ENCODE measurements at regions not wholly inside any gene's neighbourhood (a gene's known extent, or its start where the extent isn't known, plus 50 kb on each side); places are given as distances from the start of the nearest gene placed in this dataset.

GRCh38 chr3:18112674-18113375 is 312.3 kb downstream of the SATB1 start:
- no peaks in the 10 kb centered on the region for H3K9me3 ChIP-seq (ENCODE audit: control insufficient read depth, low read length)
- WGBS, 2 experiments = 69 to 75% methylated on average over 4 to 5 of the region's 5 CpGs
- no peaks in the 10 kb centered on the region for H3K4me1 ChIP-seq (ENCODE audit: control insufficient read depth, insufficient read depth, low read length)
- no peak overlapping the region for H3K4me3 ChIP-seq (ENCODE audit: insufficient read depth, low read depth, low read length)
- no peak overlapping the region for H3K27ac ChIP-seq (ENCODE audit: insufficient read depth, low read depth, low read length, poor library complexity, severe bottlenecking)
- no peaks in the 10 kb centered on the region for H3K27me3 ChIP-seq (ENCODE audit: control insufficient read depth, insufficient read depth, low read length, poor library complexity, severe bottlenecking)
- no peaks in the 10 kb centered on the region for H3K36me3 ChIP-seq (ENCODE audit: control insufficient read depth, insufficient read depth, low read length)

GRCh38 chr3:18111796-18112232 is 313.3 kb downstream of the SATB1 start:
- H3K4me3 ChIP-seq (ENCODE audit: insufficient read depth, low read depth, low read length) = no peak overlapping the region
- H3K4me1 ChIP-seq (ENCODE audit: control insufficient read depth, insufficient read depth, low read length) = no peaks in the 10 kb centered on the region
- 66 to 68% methylated on average over 5 to 6 of the region's 6 CpGs for WGBS, 2 experiments
- H3K9me3 ChIP-seq (ENCODE audit: control insufficient read depth, low read length) = no peaks in the 10 kb centered on the region
- H3K36me3 ChIP-seq (ENCODE audit: control insufficient read depth, insufficient read depth, low read length) = no peaks in the 10 kb centered on the region
- no peaks in the 10 kb centered on the region for H3K27me3 ChIP-seq (ENCODE audit: control insufficient read depth, insufficient read depth, low read length, poor library complexity, severe bottlenecking)
- no peak overlapping the region for H3K27ac ChIP-seq (ENCODE audit: insufficient read depth, low read depth, low read length, poor library complexity, severe bottlenecking)

- H3K27me3 ChIP-seq (ENCODE audit: control insufficient read depth, insufficient read depth, low read length, poor library complexity, severe bottlenecking) = no peaks in the 10 kb centered on the region
- 82 to 96% methylated on average over 3 of the region's 3 CpGs for WGBS, 2 experiments
- H3K27ac ChIP-seq (ENCODE audit: insufficient read depth, low read depth, low read length, poor library complexity, severe bottlenecking) = no peak overlapping the region
- no peaks in the 10 kb centered on the region for H3K9me3 ChIP-seq (ENCODE audit: control insufficient read depth, low read length)
- no peaks in the 10 kb centered on the region for H3K36me3 ChIP-seq (ENCODE audit: control insufficient read depth, insufficient read depth, low read length)
- H3K4me3 ChIP-seq (ENCODE audit: insufficient read depth, low read depth, low read length) = no peak overlapping the region
- no peaks in the 10 kb centered on the region for H3K4me1 ChIP-seq (ENCODE audit: control insufficient read depth, insufficient read depth, low read length)
Observed at GRCh38 chr3:18103591-18103990, 321.5 kb downstream of the SATB1 start.

GRCh38 chr3:18100121-18100520 is 325.0 kb downstream of the SATB1 start:
- Histone ChIP-seq H3K27me3 (ENCODE audit: control insufficient read depth, insufficient read depth, low read length, poor library complexity, severe bottlenecking) (no peaks in the 10 kb centered on the region), H3K27ac (ENCODE audit: insufficient read depth, low read depth, low read length, poor library complexity, severe bottlenecking) (no peak overlapping the region), H3K9me3 (ENCODE audit: control insufficient read depth, low read length) (no peaks in the 10 kb centered on the region), H3K4me1 (ENCODE audit: control insufficient read depth, insufficient read depth, low read length) (no peaks in the 10 kb centered on the region), H3K36me3 (ENCODE audit: control insufficient read depth, insufficient read depth, low read length) (peaks cover 3% of the 10 kb centered on the region), H3K4me3 (ENCODE audit: insufficient read depth, low read depth, low read length) (no peak overlapping the region)

- no peaks in the 10 kb centered on the region for H3K27me3 ChIP-seq (ENCODE audit: control insufficient read depth, insufficient read depth, low read length, poor library complexity, severe bottlenecking)
- H3K4me1 ChIP-seq (ENCODE audit: control insufficient read depth, insufficient read depth, low read length) = no peaks in the 10 kb centered on the region
- no peaks in the 10 kb centered on the region for H3K9me3 ChIP-seq (ENCODE audit: control insufficient read depth, low read length)
- WGBS, 2 experiments = 93 to 94% methylated on average over 5 of the region's 5 CpGs
- no peak overlapping the region for H3K27ac ChIP-seq (ENCODE audit: insufficient read depth, low read depth, low read length, poor library complexity, severe bottlenecking)
- H3K4me3 ChIP-seq (ENCODE audit: insufficient read depth, low read depth, low read length) = no peak overlapping the region
- H3K36me3 ChIP-seq (ENCODE audit: control insufficient read depth, insufficient read depth, low read length) = peaks cover 3% of the 10 kb centered on the region
Observed at GRCh38 chr3:18099611-18100010, 325.5 kb downstream of the SATB1 start.

GRCh38 chr3:18098960-18099587 is 326.1 kb downstream of the SATB1 start:
- Histone ChIP-seq H3K27ac (ENCODE audit: insufficient read depth, low read depth, low read length, poor library complexity, severe bottlenecking) (no peak overlapping the region), H3K27me3 (ENCODE audit: control insufficient read depth, insufficient read depth, low read length, poor library complexity, severe bottlenecking) (no peaks in the 10 kb centered on the region), H3K4me3 (ENCODE audit: insufficient read depth, low read depth, low read length) (no peak overlapping the region), H3K36me3 (ENCODE audit: control insufficient read depth, insufficient read depth, low read length) (peaks cover 3% of the 10 kb centered on the region), H3K4me1 (ENCODE audit: control insufficient read depth, insufficient read depth, low read length) (no peaks in the 10 kb centered on the region), H3K9me3 (ENCODE audit: control insufficient read depth, low read length) (no peaks in the 10 kb centered on the region)
- WGBS, 2 experiments = 90 to 93% methylated on average over 6 of the region's 6 CpGs

- Histone ChIP-seq H3K27me3 (ENCODE audit: control insufficient read depth, insufficient read depth, low read length, poor library complexity, severe bottlenecking) (no peaks in the 10 kb centered on the region), H3K9me3 (ENCODE audit: control insufficient read depth, low read length) (no peaks in the 10 kb centered on the region), H3K36me3 (ENCODE audit: control insufficient read depth, insufficient read depth, low read length) (peaks cover 3% of the 10 kb centered on the region), H3K27ac (ENCODE audit: insufficient read depth, low read depth, low read length, poor library complexity, severe bottlenecking) (no peak overlapping the region), H3K4me3 (ENCODE audit: insufficient read depth, low read depth, low read length) (no peak overlapping the region), H3K4me1 (ENCODE audit: control insufficient read depth, insufficient read depth, low read length) (no peaks in the 10 kb centered on the region)
- 97 to 100% methylated on average over 3 of the region's 3 CpGs for WGBS, 2 experiments
Observed at GRCh38 chr3:18097989-18098388, 327.1 kb downstream of the SATB1 start.

- Histone ChIP-seq H3K27ac (ENCODE audit: insufficient read depth, low read depth, low read length, poor library complexity, severe bottlenecking) (no peak overlapping the region), H3K36me3 (ENCODE audit: control insufficient read depth, insufficient read depth, low read length) (peaks cover 3% of the 10 kb centered on the region), H3K4me1 (ENCODE audit: control insufficient read depth, insufficient read depth, low read length) (no peaks in the 10 kb centered on the region), H3K4me3 (ENCODE audit: insufficient read depth, low read depth, low read length) (no peak overlapping the region), H3K27me3 (ENCODE audit: control insufficient read depth, insufficient read depth, low read length, poor library complexity, severe bottlenecking) (no peaks in the 10 kb centered on the region), H3K9me3 (ENCODE audit: control insufficient read depth, low read length) (no peaks in the 10 kb centered on the region)
- WGBS, 2 experiments = 90 to 91% methylated on average over 3 of the region's 3 CpGs
Observed at GRCh38 chr3:18097473-18097872, 327.7 kb downstream of the SATB1 start.

GRCh38 chr3:18092726-18093125 is 332.4 kb downstream of the SATB1 start:
- no peaks in the 10 kb centered on the region for H3K9me3 ChIP-seq (ENCODE audit: control insufficient read depth, low read length)
- H3K27me3 ChIP-seq (ENCODE audit: control insufficient read depth, insufficient read depth, low read length, poor library complexity, severe bottlenecking) = no peaks in the 10 kb centered on the region
- H3K27ac ChIP-seq (ENCODE audit: insufficient read depth, low read depth, low read length, poor library complexity, severe bottlenecking) = no peak overlapping the region
- no peak overlapping the region for H3K4me3 ChIP-seq (ENCODE audit: insufficient read depth, low read depth, low read length)
- H3K36me3 ChIP-seq (ENCODE audit: control insufficient read depth, insufficient read depth, low read length) = peaks cover 3% of the 10 kb centered on the region
- WGBS, 2 experiments = 93 to 94% methylated on average over 5 of the region's 5 CpGs
- no peaks in the 10 kb centered on the region for H3K4me1 ChIP-seq (ENCODE audit: control insufficient read depth, insufficient read depth, low read length)

- H3K9me3 ChIP-seq (ENCODE audit: control insufficient read depth, low read length) = no peaks in the 10 kb centered on the region
- H3K4me1 ChIP-seq (ENCODE audit: control insufficient read depth, insufficient read depth, low read length) = peaks cover 7% of the 10 kb centered on the region
- no peaks in the 10 kb centered on the region for H3K36me3 ChIP-seq (ENCODE audit: control insufficient read depth, insufficient read depth, low read length)
- H3K4me3 ChIP-seq (ENCODE audit: insufficient read depth, low read depth, low read length) = no peak overlapping the region
- no peak overlapping the region for H3K27ac ChIP-seq (ENCODE audit: insufficient read depth, low read depth, low read length, poor library complexity, severe bottlenecking)
- no peaks in the 10 kb centered on the region for H3K27me3 ChIP-seq (ENCODE audit: control insufficient read depth, insufficient read depth, low read length, poor library complexity, severe bottlenecking)
Observed at GRCh38 chr3:18090377-18090776, 334.8 kb downstream of the SATB1 start.
